ENCODE measurements at regions not wholly inside any gene's neighbourhood (a gene's known extent, or its start where the extent isn't known, plus 50 kb on each side); places are given as distances from the start of the nearest gene placed in this dataset.
"Not testable (repeated sequence)": the region's sequence is repeated elsewhere in the genome, so short reads cannot be mapped to it uniquely, and the experiment has no call there.

- not testable (repeated sequence) for DNase-seq
Measured at GRCh38 chr5:176061269-176061622, 93.1 kb upstream of the THOC3 start.

GRCh38 chr5:176061660-176062059, 93.5 kb upstream of the THOC3 start:
- not testable (repeated sequence) for DNase-seq

GRCh38 chr5:176066262-176066945, 98.3 kb upstream of the THOC3 start:
- not testable (repeated sequence) for DNase-seq

DNA sequence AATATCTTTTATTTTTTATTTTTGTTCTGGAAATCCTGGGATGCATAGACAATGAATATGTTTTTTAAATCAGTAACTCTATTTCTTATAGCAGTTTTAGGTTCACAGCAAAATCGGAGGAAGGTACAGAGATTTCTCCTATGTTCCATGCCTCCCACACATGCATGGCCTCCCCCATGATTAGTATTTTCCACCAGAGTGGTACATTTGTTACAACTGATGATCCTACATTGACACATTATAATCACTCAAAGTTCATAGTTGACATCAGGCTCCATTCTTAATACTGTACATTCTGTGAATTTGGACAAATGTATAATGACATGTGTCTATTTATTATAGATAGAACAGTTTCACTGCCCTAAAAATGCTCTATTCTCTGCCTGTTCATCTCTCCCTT, 99.0 kb upstream of the THOC3 start:
- not testable (repeated sequence) for DNase-seq

DNA sequence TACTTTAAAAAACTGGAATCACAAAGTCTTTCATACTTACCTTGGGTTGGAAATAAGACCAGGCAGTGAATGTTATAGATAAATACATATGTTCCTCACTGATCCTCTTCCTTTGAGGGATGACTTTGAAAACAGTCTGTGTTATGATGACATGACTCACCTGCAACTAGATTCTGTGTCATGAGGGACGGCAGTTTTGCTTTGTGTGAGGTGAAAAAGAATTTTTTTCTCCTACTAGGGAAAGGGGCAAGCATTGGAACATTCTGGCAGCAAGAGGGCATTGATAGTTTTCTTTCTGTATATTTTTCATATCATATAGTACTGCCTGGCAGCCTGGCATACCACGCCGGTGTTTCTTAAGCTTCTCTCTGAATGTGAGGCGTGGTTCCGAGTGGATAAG, 99.8 kb upstream of the THOC3 start:
- DNase-seq: not testable (repeated sequence)

DNA sequence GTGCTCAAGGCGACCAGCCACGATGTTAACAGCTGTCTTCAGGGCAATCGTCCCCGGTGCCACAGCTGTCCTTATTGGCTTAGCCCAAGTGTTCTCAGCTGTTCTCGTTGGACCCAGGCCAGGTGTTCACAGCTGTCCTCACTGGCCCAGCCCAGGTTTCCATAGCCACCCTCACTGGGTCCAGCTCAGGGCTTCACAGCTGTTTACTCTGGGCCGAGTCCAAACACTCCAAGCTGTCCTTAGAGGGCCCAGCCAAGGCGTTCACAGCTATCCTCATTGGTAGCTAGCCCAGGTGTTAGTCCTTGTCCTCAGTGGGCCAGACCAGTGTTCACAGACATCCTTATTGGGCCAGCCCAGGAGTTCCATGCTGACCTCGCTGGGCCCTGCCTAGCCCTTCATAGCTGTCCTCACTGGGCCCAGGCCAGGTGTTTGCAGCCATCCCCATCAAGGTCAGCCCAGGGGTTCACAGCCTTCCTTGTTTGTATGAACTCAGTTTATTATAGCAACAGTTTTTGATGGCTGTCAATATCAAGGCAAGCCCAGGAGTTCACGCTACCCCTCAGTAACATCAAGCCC, 106.0 kb upstream of the THOC3 start:
- not testable (repeated sequence) for DNase-seq

GRCh38 chr5:176083717-176084116, 115.6 kb upstream of the THOC3 start:
- not testable (repeated sequence) for DNase-seq

DNA sequence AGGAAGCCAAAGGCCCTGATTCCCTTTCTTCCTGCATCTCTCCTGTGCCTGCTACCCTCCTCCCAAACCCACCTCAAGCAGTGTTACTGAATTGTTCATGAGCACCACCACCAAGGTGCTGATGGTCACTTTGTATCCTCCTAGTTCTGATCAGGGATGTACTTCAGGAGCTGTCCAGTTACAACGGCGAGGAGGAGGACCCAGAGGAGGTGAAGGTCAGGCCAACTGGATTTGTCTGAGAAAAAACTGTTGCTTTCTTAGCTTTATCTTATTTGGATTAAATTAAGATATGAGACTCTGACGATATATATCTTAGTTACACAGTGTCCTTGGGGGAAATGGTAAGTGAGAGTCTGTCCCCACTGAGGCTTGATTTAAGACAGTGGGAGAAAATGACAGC, 135.0 kb upstream of the THOC3 start:
- DNase-seq: not testable (repeated sequence)

GRCh38 chr5:176112888-176113287, 125.3 kb upstream of the SIMC1 start:
- DNase-seq: not testable (repeated sequence)

GRCh38 chr5:176113673-176114335, 124.4 kb upstream of the SIMC1 start:
- not testable (repeated sequence) for DNase-seq

DNA sequence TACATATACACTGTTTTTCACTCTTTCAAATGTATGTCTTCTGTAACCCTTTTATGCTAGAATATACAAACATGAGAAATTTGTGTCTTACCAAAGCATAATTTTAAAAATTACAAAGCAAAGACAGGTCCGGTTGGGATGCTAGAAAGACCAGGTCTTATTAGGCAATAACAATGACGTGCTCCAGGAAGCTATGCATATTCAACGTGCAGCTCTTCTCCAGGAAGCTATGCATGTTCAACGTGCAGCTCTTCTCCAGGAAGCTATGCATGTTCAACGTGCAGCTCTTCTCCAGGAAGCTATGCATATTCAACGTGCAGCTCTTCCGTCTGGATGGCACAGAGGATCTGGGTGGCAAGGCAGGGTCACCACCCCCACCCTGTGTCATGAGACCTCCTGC, 123.4 kb upstream of the SIMC1 start:
- DNase-seq: not testable (repeated sequence)

DNA sequence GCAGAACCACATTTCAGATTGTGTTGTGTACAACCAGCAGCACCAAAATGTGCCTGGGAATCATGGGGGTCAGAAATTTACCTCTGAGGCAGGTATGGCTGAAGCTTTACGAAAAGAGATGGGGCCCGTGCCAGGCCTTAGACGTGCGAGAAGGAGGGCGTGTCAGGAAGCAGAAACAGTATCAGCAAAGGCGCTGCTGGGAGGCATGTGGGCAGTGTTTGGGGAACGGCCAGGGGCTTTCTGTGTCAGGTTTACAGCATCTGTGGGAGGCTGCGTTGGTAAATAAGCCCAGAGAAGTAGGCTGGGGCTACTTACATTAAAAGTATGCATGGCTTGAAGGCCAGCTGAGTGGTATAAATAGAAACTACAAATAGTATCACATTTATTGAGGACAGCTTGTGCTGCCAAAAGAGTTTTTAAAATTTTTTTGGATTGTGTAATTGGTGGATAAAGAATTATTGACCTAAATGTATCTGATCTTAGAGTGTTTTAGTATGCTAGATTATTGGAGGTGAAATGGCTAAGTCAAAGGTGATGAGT, 120.5 kb upstream of the SIMC1 start:
- not testable (repeated sequence) for DNase-seq

DNA sequence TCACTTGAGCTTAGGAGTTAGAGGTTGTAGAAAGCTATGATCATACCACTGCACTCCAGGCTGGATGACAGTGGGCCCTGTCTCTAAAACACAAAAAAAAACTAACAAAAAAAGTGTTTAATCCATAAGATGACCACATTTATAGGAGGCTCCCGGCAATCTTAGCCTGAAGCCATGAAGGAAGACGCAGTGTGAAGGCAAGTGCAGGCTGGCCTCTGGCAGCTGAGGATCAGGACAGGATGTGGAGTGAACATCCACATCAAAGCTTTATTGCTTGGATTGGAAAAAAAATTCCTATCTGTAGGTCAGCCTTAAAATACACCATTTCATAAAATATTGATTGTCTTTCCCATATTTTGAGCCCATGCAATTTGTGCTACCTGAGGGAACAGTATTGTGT, 115.9 kb upstream of the SIMC1 start:
- DNase-seq: not testable (repeated sequence)

DNA sequence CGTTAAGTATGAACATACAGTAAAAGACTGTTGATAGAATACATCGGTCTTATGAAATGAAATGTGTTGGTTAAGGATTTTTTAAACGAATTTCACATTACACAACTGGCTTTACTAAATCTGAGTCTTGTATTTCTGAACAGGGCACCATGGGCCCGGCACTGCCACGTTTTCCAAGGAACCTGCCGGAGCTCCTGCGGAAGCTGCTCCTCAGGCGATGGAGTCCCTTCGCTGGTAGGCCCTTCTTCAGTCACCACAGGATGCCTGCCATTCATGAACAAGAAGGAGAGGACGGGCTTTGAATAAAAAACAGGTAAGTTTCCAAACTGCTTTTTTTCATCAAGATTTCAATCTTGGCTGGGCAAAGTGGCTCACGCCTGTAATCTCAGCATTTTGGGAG, 114.1 kb upstream of the SIMC1 start:
- DNase-seq: not testable (repeated sequence)

DNA sequence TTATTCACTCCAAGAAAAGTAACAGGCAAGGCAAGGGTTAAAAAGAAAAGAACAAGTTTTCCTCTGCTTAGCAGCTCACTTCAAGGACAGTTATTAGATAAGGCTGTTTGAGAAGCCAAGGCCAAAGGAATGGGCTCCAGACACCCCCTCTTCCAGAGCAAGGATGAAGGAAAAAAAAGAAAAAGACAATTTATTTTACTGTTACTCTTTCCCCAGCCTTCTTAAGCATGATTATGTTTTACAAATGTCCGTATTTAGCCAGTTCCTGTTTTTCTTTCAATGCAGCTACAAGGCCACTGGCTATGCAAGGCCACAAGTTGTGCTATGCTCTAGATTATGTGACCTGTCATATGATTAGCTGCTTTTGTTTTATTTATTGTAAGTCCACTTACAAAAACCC, 106.5 kb upstream of the SIMC1 start:
- DNase-seq: no peak

DNA sequence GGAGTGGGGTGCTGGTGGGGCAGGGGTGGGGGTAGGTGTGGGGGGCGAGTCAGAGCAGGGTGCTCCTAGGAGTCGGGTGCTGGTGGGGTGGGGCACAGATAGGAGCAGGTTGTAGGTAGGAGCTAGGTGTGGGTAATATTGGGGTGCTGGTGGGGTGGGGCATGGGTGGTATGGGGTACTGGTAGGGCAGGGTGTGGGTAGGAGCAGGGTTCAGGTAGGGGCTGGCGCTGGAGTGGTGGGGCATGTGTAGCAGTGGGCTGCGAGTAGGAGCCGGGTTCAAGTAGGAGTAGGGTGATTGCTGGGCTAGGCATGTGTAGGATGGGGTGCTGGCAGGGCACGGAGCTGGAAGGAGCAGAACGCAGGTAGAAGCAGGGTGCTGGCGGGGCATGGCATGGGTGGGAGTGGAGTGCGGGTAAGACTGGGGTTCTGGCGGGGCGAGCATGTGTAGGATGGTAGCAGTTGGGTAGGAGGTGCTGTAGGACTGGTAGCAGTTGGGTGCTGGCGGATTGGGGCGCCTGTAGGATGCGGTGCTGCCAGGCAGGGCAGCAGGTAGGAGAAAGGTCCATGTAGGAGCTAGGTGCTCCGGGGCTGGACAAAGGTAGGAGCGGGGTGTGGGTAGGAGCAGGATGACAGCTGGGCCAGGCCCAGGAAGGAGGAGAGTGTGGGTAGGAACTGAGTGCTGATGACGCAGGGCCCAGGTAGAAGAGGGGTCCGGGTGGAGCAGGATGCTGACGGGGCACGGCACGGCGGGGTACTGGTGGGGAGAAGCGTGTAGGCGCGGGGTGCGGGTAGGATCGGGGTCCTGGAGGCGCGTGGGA, 105.5 kb upstream of the SIMC1 start:
- no peak for DNase-seq

DNA sequence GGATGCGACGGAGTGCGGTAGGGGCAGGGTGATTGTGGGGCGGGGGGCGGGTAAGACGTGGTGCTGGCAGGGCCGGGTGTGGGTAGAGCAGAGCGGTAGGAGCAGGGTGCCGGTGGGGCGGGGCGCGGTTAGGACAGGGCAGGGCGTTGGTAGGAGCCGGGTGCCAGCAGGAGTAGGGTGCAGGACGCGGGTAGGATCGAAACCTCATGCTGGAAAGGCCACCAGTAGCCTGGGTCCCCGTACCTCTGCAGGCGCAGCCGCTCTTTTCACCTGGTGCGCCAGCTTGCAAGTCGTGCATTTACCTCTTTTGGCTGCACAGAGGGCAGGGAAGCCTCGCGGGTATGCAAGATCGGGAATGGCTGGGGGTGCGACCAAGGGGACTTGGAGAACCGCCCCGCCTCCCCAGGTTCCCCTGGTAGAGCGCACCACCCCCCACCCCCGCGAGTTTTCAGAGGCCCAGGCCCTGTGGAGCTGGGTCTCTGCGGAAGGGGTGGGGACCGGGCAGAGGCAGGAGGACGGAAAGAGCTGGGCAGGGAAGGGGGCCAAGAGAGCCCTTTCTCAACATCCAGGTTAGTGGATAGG, 104.8 kb upstream of the SIMC1 start:
- no peak for DNase-seq

- no peak for DNase-seq
Measured at GRCh38 chr5:176133877-176134276, 104.3 kb upstream of the SIMC1 start.

- DNase-seq: no peak
Measured at GRCh38 chr5:176134529-176135223, 103.5 kb upstream of the SIMC1 start.

GRCh38 chr5:176140138-176140537, 98.1 kb upstream of the SIMC1 start:
- not testable (repeated sequence) for DNase-seq

DNA sequence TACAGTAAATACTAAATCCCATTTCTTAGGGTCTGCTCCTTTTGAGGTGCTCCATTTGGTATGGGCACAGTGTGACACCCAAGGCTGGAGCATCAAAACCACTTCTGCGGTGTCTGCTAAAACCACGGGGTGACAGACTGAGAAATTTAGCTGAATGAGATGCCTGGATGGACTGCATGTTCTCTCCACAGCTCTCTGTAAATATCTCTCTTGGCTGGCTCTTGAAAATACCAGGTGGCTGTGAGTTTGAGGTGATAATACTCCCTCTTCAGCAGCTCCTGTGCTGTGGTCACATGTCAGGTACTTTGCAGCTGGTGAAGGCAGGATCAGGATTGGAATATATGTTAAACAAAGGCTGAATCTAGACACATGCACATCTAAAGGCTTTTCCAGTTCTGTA, 93.7 kb upstream of the SIMC1 start:
- DNase-seq: no peak

GRCh38 chr5:176149948-176150347, 88.3 kb upstream of the SIMC1 start:
- DNase-seq: not testable (repeated sequence)
